HG02763 (cell line): ENCODE measurements at regions not wholly inside any gene's neighbourhood (a gene's known extent, or its start where the extent isn't known, plus 50 kb on each side); places are given as distances from the start of the nearest gene placed in this dataset.

Experiments used
- ATAC-seq: cut with Tn5 transposase; IDR thresholded peaks from one replicate; pipeline ENCODE4 v1.9.1; 2021; ENCODE audit warnings: mild to moderate bottlenecking, moderate library complexity; ENCODE audit not compliant: unreplicated experiment

DNA sequence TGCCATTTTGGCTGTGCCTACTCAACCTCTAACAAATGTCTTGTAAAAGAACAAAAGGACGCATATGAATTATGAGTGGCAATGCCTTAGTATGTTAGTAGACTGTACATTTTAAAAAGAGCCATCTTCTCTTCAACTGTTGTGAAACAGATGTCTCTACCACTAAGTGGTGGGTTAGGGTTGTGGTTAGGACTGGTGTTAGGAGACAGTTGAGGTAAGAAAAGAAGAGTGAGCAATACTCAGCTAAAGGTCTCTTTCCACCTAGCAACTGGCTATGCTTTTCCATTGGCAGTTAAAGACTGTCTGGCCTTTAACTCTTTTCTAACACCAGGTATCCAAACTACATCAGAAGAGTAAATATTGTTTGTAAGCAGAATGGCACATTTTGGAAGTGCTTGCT lies 221.7 kb upstream of the TBC1D5 start:
- ATAC-seq, result no peak

DNA sequence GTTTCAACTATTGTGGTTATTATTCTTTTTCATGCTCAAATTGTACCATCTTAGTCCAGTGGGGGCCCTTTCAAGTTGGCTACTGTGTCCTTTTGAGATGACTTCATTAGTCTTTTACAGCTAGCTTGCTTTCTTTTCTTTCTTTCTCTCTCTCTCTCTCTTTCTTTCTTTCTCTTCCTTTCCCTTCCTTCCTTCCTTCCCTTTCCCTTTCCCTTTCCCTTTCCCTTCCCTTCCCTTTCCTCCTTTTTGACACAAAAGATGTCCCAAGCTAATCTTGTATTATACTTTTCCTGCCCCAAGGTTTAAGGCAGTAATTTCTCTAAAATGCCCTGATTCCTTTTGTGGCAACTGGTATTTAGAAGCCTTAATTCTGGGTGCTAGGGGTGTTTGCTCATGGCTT lies 213.0 kb upstream of the TBC1D5 start:
- ATAC-seq, result no peak

DNA sequence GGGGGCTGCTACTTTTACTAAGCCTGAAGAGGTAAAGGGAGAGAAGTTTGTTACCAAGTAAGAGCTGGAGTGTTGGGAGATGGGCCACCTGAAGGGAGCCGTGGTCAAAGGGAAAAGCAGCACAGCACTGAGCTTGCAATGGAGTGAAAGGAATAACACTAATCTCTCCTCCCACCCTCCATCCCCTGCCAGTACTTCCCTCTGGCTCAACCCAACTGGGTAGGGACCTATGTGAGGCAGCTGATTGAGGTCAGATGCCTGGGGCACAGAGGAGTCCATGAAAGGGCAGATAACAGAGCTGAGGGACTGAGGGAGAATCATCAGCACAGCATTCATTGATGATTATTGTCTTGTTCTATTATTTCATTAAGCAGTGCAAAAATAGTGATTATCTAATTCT lies 212.4 kb upstream of the TBC1D5 start:
- ATAC-seq, result no peak

DNA sequence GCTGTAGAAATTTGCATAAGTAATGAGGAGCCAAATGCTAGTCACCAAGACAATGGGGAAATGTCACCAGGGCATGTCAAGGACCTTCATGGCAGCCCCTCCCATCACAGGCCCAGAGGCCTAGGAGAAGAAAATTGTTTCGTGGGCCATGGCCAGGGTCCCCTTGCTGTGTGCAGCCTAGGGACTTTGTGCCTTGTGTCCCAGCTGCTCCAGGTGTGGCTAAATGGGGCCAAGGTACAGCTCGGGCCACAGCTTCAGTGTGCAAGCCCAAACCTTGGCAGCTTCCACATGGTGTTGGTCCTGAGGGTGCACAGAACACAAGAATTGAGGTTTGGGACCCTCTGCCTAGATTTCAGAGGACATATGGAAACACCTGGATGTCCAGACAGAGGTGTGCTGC lies 208.8 kb upstream of the TBC1D5 start:
- ATAC-seq, result no peak

DNA sequence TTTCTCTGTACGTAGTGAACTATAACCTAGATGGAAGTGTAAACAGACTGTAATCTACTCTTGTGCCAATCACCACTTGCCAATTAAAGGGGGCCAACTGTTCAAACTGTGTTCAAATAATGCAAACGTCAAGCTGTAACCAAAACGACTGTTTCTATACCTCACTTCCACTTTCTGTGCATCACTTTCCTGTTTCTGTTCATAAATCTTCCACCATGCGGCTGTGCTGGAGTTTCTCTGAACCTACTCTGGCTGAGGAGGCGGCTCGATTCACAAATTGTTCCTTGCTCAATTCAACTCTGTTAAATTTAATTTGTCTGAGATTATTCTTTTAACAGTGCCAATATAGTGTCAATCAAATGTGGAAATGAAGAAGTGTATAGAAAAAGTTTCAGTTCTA lies 206.7 kb upstream of the TBC1D5 start:
- ATAC-seq, result no peak

DNA sequence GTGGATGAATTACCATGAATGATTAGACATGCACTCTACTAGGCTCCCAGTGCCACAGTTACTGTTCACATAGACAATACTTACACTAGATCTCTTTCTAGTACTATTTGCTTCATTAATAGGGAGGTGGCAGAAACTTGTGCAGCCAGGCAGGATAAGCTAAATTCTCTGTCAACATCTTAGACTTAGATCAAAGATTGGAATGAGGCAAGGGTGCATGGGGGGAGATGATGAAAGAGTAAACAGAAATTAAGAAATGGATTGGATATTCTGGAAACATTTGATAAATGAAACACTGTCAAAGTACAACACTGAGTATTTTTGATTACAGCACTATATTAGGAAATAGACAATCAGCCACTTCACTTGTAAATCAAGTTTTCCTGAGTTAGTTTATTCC lies 205.4 kb upstream of the TBC1D5 start:
- no peak for ATAC-seq

DNA sequence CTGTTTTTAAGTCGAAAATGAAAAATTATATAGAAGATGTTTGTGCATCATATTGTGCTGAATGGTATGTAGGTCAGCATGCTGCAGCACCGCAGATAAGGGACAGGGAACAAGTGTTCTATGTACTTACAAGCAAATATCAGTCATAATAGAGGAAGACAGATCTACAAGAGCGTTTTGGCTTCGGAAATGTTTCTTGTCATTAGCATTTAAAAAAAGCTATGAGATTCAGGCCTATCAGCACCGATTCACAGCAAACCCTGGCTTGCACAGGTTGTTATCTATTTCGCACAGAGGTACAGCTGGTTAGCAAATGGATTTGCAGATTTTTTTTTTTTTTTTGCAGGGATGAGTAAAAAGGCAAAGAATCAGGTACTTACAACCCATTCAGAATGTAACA lies 204.2 kb upstream of the TBC1D5 start:
- no peak for ATAC-seq

DNA sequence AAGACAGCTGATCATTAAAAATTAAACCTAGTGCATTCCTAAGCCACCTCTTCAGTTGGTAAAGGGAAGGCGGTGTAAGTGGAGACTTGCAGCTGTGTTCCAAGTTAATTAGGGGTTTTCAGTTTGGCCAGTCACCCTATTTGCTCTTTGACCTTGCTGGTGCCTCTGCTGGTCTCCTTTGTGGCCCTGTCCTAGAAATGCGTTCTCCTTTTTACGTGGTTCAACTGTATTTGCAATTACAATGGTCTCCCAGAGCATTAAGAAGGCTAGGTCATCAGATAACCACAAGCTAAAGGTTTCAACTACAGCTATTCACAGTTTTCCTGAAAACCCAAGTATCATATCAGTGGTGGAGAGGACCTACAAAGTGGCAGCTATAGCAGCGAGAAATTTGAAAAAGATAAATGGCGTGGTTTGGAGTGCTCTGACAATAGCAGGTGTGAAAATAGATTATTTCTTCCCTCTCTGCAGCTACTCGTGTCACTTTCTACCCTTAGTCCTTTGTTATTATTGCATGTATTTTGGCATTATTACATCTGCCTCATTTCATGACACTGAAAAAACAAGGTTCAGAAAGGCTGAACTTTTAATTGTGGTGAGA lies 203.5 kb upstream of the TBC1D5 start:
- ATAC-seq, result no peak

DNA sequence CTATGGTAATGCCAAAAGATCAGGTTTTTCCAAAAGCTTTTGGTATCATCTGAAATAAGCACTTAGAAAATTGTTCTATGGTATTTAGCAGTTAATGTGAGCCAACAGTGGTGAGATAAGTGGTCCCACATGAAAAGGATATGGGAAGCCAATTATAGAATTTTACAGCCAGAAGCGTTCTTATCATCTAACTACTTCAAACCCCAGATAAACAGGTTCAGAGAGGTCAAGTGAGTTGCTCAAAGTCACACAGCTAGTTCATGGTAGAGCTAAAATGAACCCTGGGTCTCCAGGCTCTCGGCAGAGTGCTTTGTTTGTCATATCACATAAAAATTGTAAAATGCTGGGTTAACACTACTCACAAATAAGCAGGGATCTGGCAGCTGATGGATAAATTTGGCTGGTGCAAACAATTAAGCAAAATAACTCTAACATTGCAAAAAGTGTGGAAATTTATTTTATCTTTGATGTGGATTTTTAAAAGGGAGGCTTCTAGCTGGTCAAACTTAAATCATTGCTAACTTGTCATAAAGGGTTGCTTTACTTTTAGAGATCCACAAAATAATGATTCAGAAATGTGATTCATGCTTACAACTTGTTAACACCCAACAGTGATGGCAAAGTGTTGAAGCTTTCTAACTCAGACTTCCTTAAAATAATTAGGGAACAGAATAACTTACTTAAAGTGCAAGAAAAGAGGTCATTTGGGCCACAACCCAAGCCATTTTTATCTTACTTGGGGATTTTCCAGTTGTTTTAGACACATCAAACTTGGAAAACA lies 202.8 kb upstream of the TBC1D5 start:
- ATAC-seq, result no peak

DNA sequence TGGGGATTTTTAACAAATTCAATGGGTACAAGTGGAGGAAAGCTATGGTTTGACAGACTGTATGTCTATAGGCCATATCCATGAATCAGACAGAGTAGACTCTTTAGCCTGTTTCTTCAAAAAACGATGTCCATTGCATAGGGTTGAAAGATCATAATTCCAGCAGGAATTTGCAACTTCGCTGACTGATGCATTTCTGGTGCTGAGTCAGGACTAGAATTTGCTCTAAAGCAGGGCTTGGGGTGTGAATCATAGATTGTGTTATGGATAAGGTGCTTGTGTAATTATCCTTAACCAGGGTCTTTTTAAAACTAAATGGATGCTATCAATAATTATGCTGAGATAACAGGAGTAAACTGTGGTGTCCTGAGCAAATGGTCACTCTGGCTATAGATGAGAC lies 200.4 kb upstream of the TBC1D5 start:
- ATAC-seq, result no peak

DNA sequence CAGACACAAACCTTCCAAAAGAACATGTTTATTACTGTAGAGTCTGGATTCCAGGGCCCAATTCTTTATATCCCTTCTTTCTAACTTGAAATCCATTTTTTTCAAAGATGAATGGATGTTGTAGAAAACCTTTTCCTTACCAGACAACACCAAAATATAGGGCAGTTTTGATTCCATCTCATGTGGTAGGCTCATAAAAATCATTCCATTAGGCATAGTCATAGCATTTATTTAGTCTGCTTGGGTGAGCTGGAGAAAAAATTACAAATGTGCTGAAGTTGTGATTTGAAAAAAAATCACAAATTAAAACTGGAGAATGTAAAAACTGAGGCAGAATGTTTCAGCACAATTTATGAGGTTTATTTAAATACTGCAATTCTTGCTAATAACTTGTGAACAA lies 199.3 kb upstream of the TBC1D5 start:
- no peak for ATAC-seq

DNA sequence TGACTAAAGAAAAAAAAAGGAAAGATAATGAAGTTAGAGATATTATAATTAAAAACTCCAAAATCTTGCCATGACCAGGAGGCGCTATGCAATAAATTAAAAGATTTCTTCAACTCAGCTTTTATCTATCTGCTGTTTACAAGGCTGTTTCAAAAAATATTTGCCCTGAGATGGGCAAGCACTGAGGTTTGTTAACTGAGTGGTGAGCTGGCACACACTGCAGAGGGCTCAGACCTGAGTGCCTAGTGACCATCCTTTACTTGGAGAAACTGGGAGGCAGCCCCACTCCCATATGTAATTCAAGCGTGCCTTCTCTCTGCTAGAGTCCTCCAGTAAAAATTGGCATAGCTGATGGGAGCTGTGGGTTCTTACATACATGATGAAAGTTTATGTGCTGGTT lies 198.7 kb upstream of the TBC1D5 start:
- ATAC-seq, result no peak

DNA sequence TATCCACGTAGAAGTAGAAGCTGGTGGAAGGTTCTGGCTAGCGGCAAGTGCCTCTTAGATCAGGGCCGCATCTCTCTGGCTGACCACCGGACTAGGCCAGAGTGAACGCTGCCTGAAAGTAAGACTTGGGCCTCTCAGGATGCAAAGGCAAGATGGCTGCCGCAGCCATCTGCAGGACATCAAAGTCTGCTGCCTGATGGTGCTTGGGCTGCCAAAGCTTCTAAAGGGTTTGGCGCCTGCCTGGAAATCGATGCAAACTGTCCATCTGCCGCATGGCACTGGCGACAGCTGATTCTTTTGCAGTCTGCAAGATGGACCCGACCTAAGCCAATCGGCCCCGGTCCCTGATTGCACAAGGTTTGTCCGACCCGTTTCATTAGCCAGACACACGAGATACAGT lies 196.7 kb upstream of the TBC1D5 start:
- ATAC-seq, result no peak

DNA sequence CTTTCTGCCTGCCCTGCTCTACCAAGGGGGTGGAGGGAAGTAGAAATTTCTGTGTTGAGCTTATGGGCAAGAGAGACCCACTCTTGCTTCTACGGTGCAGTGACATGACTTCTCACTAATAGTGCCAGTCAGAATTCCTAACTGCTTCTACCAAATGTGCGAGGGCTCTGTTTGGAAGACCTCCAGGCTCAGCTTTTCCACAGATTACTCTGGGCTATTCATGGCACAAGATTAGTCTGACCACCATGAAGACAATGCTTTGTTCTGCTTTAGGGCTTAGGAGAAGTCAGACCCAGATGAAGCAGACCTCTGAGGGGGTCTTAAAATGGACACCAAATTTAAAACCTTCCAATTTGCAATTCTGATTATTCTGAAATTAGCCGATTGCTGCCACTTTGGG lies 195.9 kb upstream of the TBC1D5 start:
- no peak for ATAC-seq

DNA sequence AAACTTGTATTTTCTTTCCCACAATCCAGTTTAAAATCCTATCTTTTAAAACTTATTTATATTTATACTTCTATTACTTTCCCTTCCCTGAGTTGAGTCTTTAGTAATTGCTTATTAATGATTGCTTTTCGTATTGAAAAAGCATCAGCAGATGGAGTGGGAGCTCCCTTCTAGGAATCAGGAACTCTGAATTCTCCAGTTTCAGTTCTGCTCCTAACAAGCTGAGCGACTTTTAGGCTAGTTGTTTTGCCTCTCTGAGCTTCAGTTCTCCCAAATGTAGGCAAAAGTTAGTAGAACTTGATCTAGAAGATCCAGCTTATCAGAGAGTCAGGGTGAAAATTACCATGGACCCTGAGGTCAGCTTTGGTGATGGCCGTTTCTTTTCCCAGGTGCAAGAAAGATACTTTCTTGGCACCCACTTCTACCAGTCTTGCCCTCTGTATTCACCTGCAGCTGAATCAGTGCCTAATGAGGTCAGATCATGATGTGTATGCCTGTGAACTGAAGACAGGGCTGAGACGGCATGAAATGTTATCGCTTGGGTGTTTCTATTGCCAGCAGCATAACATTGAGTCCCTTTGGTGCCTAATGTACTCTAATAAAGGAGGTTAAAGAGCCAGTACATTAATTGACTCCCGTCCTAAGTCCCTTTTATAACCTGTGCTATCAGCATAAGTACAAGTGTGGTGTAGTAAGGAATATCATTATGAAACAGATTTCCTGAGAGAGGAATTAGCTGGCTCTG lies 194.5 kb upstream of the TBC1D5 start:
- ATAC-seq, result no peak

DNA sequence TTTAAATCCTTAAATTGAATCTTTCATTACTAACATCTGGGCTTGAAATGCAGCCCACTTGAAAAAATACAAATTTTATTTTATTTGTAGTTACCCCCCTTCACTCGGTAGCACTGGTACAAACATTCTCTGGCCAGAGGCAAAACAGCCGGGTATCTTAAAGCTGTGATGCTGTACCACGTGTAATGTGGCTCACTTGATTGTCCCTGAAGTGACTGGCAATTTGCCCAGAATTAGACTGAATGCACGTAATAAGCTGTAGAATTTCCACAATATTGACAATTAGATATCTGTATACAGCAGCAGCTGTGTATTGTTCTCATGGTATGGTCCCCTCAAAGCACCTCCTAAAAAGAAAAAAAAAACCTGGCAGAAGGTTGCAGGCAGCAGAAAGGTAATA lies 192.8 kb upstream of the TBC1D5 start:
- ATAC-seq, result no peak

DNA sequence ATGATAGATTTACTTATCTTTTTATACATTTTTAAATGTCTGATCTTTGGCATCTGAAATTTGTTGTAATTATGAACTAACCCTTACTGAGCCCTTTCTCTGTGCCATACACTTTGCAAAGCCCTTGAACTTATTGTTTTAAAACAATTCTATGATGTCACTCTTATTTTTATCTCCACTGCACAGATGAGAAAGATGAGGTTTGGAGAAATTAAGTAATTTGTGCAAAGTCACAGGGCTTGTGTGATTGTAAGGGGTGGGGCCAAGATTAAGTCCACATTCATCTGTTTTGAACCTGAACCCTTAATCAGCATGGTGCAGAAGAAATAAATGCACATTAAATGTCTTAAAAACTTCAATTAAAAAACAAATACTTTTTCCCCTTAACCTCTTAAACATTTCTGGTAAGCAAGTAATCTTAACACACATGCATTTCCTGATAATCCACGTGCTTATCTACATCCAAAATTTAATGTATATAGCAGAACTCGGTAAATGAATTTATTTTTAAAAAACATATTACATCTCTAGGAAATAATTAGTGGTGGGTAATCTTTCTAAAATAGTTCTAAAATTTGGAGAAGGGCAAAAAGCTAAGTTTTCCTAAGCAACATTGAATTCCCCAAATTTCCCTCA lies 189.8 kb upstream of the TBC1D5 start:
- ATAC-seq, result no peak

DNA sequence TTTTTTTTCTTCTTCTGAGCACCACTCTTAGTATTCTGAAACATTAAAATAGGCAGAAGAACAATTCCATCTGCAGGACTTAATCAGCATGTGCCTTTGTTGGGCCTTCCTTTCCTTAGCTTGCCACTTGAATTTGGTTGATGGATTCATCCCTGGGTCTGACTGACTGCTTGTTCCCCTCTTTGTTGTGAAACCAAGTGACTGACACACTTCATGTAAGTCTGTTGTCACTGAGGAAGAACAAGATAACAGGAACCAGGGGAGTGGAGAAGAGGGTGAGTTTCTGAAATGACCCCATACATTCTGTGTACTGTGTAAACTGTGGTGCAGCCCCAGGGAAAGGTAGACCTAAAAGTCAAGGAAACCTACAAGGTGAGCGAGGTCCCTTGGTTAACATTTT lies 188.7 kb upstream of the TBC1D5 start:
- ATAC-seq, result no peak

DNA sequence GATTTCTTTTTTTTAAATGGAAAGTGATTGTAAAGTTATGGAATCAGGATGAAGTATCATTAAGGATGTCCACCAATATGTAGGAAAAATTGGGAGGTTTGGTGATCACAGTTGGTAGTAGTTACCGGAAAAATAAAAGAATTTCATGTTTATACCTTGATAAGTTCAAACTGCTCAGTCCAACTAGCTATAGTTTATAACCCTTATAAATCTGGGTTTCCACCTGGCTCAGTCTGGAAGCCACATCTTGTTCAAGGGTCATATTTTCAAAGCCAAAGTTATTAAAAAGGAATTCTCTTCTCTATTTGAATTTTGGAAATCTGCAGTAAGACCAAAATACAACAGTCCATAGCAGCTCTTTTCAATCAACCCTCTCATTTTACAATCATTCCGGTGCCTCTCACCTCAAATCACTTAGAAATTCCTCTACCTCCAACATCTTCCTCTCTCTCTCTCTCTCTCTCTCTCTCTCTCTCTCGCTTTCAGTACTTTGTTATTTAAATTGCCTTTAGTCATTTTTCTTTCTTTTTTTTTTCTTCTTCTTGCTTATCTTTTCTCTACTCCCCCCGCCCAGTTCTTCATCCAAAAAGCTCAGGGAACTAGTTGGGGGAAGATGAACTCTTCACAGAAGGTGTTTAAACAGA lies 186.2 kb upstream of the TBC1D5 start:
- no peak for ATAC-seq

DNA sequence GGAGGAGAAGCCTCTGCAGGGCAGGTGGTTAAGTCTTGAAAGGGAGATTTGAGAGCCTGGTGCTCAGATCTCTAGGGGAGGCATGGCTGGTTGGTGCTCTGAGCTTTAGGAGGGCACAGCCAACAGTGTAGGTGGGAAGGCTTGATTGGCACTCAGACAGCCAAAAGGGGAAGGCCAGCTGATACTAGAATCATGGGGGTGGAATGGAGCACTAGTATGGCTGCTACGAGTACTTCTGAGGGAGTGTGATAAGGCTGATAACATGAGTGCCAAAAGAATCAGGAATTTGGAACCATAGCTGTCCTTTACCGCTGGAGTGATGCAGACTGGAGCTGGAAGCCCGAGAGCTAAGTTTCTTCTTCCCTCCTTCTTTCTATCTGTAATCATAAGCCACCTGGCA lies 184.6 kb upstream of the TBC1D5 start:
- ATAC-seq, result no peak

DNA sequence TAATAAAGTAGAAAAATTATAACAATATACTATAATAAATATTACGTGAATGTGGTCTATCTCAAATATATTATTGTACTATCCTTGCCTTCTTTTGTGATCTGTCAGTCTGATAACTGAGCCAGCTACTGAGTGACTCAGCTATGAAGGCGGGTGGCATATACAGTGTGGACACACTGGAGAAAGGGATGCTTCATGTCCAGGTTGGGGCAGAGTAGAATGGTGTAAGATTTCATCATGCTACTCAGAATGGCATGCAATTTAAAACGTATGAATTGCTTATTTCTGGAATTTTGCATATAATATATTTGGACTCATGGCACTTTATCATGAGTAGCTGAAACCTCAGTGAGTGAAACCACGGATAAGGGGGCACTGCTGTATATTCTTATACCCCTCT lies 172.9 kb upstream of the TBC1D5 start:
- ATAC-seq, result no peak
